ENCODE measurements at regions not wholly inside any gene's neighbourhood (a gene's known extent, or its start where the extent isn't known, plus 50 kb on each side); places are given as distances from the start of the nearest gene placed in this dataset.

DNA sequence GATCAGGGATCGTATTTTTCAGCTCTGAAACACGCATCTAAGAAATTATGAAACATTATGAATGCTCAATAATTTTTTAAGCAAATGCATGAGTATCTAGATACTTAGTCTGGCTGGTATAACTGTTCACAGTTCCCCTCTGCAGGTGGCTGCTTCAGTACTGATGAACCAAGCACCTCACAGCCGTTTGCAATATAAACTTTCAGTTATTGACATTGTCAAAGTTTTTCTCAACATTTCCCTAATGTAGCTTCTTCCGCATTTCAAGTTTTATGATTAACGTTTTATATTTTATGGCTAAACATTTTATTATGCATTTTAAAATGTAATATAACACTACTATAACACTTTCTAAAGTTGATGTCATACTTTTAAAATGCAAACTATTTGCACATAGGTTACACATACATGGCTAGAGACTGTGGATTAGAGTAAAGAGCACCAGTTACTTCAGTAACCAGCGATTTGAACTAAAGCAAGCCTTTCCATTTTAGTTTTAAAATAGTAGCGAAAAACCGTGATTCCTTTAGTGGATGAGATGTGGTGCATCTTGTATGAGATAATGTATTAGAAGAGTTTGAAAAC lies 495.4 kb downstream of the XIRP2 start:
- TF ChIP-seq EZH2 (IDR thresholded peaks at IDR 0.05; ENCODE audit: insufficient read depth, poor library complexity, severe bottlenecking) (no peak), EZH2phosphoT487 (IDR thresholded peaks at IDR 0.05; ENCODE audit: insufficient read depth, low read depth) (no peak)

Data from GM23248 (cell line).